ENCODE measurements at regions not wholly inside any gene's neighbourhood (a gene's known extent, or its start where the extent isn't known, plus 50 kb on each side); places are given as distances from the start of the nearest gene placed in this dataset.
"Not testable (repeated sequence)": the region's sequence is repeated elsewhere in the genome, so short reads cannot be mapped to it uniquely, and the experiment has no call there.

DNA sequence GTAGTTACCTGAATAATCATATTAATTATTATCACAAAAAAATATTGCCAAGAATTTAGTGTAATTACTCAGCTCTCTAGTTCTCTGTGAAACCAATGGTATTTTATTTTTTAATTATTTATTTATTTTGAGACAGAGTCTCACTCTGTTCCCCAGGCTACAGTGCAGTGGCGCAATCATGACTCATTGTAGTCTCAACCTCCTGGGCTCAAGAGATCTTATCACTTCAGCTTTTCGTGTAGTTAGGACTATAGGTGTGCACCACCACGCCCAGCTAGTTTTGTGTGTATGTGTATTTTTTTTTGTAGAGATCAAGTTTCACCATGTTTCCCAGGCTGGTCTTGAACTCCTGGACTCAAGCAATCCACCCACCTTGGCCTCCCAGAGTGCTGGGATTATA, 440.4 kb upstream of the CDH20 start:
- no peak for DNase-seq
- no peaks in the 10 kb centered on the region for H3K4me1 Mint-ChIP-seq (ENCODE audit: low read depth)
- CTCF ChIA-PET, result no interaction called here
- peaks cover 3% of the 10 kb centered on the region for H3K9me3 Mint-ChIP-seq
- intact Hi-C loops (cut with micrococcal nuclease), result no loop called here
- H3K27me3 Mint-ChIP-seq (ENCODE audit: low read depth), result no peaks in the 10 kb centered on the region
- H3K4me3 Mint-ChIP-seq, result no peak overlapping the region
- no peak overlapping the region for H3K27ac Mint-ChIP-seq
- H3K36me3 Mint-ChIP-seq (ENCODE audit: low read depth), result no peaks in the 10 kb centered on the region

DNA sequence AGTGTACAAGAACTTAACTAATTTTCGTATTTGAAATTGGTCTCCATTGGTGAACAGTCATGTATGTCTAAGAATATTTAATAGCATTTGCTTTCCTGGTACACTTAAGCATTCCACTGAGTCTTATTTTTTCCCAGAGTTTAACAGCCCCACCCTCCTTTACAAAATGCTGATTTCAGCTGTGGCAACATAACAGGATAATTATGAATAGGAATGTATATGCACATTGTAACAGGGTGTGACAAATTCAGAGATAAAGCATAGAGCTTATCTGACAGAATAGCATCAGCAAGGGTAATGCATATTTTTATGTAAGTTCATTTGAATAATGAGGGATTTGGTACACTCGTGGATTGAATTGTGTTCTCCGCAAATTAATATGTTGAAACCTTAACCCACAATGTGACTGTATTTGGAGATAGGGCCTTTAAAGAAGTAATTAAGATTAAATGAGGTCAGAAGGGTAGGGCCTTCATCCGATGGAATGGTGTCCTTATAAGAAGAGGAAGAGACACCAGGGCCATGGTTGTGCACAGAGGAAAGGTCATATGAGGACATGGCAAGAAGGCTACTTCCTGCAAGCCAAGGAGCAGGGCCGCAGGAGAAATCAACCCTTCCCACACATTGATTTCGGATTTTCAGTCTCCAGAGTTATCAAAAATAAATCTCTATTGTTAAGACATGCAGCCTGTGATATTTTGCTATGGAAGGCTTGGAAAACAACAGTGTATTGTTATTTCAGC, 439.7 kb upstream of the CDH20 start:
- H3K9me3 Mint-ChIP-seq, result no peaks in the 10 kb centered on the region
- no peaks in the 10 kb centered on the region for H3K27me3 Mint-ChIP-seq (ENCODE audit: low read depth)
- DNase-seq, result no peak
- no peak overlapping the region for H3K27ac Mint-ChIP-seq
- intact Hi-C loops (cut with micrococcal nuclease), result no loop called here
- H3K4me1 Mint-ChIP-seq (ENCODE audit: low read depth), result no peaks in the 10 kb centered on the region
- H3K4me3 Mint-ChIP-seq, result no peak overlapping the region
- CTCF ChIA-PET, result no interaction called here
- H3K36me3 Mint-ChIP-seq (ENCODE audit: low read depth), result no peaks in the 10 kb centered on the region

DNA sequence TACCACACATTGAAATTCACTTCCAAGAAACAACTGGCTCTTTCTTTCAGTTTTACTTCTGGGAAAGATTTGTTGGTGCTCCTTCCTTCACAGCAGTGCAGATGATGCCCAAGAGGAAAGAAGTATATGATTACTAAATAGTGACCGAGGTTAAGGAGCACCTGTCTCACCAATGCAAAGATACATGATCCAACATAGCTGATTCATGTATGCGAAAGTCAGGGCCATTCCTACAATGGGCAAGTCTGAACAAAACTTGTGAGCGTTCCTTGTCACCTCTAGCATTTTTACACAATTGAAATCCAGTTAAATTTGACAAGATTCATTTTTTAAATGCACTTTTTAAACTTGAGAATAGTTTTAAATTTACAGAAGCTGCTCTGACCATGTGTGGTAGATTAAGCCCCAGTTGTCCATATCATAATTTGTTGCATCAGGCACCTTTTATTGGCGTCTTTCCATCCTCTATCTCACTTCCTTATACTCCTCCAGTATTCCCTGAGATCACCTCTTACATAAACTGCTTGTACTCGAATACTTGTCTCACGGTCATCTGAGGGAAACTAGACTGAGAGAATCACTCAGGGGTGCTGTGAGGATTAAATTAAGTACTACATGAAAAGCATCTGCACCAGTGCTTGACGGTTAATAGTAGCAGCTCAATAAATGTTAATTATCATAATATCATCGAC, 438.8 kb upstream of the CDH20 start:
- H3K27me3 Mint-ChIP-seq (ENCODE audit: low read depth), result no peaks in the 10 kb centered on the region
- CTCF ChIA-PET, result no interaction called here

DNA sequence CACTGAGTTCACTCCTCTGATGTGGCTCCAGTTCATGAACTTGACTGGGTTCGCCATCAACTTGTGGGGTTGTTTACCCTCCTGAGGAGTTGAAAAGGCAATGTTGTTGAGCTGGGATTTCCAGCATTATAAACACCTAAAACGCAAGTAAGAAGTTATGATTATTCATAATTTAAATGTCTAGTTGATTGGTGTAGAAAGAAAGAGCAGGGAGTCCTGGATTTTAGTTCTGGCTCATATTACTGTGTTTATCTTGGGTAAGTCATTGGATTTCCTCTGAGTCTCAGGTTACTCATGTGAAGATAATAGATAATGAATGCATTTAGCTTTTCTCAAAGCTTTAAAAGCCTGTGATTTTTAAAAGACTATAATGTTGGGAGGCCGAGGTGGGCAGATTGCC, 438.0 kb upstream of the CDH20 start:
- Mint-ChIP-seq H3K4me1 (ENCODE audit: low read depth) (no peaks in the 10 kb centered on the region), H3K9me3 (no peaks in the 10 kb centered on the region), H3K27ac (no peak overlapping the region), H3K27me3 (ENCODE audit: low read depth) (no peaks in the 10 kb centered on the region), H3K4me3 (no peak overlapping the region), H3K36me3 (ENCODE audit: low read depth) (no peaks in the 10 kb centered on the region)
- DNase-seq, result no peak
- CTCF ChIA-PET, result interaction anchor here (0.7 kb wide), 1 partner anchor 127 kb away, joined by 3 read pairs; no protein-coding TSS in a partner anchor
- intact Hi-C loops (cut with micrococcal nuclease), result no loop called here

More for the DNA sequence above, 438.8 kb upstream of the CDH20 start:
- no peaks in the 10 kb centered on the region for H3K36me3 Mint-ChIP-seq (ENCODE audit: low read depth)
- H3K9me3 Mint-ChIP-seq, result no peaks in the 10 kb centered on the region
- DNase-seq, result no peak
- H3K4me3 Mint-ChIP-seq, result no peak overlapping the region
- intact Hi-C loops (cut with micrococcal nuclease), result no loop called here
- no peak overlapping the region for H3K27ac Mint-ChIP-seq
- H3K4me1 Mint-ChIP-seq (ENCODE audit: low read depth), result no peaks in the 10 kb centered on the region

DNA sequence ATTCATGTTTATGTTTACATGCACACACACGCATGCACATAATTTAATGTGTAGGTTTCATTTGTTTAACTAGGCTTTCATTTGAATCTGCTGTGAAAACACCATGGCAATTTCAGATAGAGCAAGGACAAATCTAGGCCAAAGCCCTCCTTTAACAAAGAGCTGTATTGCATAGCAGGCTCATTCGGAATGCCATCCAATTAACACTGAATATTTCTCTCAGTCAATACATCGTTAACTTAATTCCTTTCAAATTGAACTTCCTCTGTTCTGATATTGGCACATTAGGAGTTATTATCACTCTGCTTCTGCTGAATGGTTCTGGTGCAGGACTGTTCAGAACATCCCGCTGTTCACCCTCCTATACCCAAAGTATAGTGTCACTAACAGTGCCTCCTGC, 435.1 kb upstream of the CDH20 start:
- no peak overlapping the region for H3K27ac Mint-ChIP-seq
- CTCF ChIA-PET, result no interaction called here
- no peak for DNase-seq

DNA sequence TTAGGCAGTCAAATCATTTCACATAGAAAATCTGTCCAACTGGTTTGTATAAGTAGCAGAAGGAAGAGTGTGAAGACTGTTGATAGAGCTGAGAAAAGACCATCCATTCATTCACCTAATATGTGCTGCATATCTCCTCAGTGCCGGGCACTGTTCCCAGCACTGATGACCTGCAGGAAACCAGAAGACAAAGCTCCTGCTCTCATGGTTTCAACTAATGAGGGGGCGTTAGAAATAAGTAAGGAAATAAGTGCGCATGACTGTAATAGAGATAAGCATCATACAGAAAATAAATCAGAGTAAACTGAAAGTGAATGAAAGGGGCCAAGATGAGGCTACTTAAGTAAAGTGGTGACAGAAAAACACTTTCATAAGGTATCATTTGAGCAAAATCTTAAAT, 427.5 kb upstream of the CDH20 start:
- H3K4me1 Mint-ChIP-seq (ENCODE audit: low read depth), result no peaks in the 10 kb centered on the region
- no peaks in the 10 kb centered on the region for H3K36me3 Mint-ChIP-seq (ENCODE audit: low read depth)
- no peak overlapping the region for H3K27ac Mint-ChIP-seq
- intact Hi-C loops (cut with micrococcal nuclease), result loop anchor here (10.0 kb wide), 1 partner anchor 781 kb away; no protein-coding TSS in a partner anchor
- peaks cover 1% of the 10 kb centered on the region for H3K9me3 Mint-ChIP-seq
- CTCF ChIA-PET, result no interaction called here
- no peak overlapping the region for H3K4me3 Mint-ChIP-seq
- H3K27me3 Mint-ChIP-seq (ENCODE audit: low read depth), result no peaks in the 10 kb centered on the region
- no peak for DNase-seq

More for the DNA sequence above, 435.1 kb upstream of the CDH20 start:
- intact Hi-C loops (cut with micrococcal nuclease), result no loop called here
- no peaks in the 10 kb centered on the region for H3K36me3 Mint-ChIP-seq (ENCODE audit: low read depth)
- no peaks in the 10 kb centered on the region for H3K4me1 Mint-ChIP-seq (ENCODE audit: low read depth)
- H3K27me3 Mint-ChIP-seq (ENCODE audit: low read depth), result no peaks in the 10 kb centered on the region
- no peak overlapping the region for H3K4me3 Mint-ChIP-seq
- no peaks in the 10 kb centered on the region for H3K9me3 Mint-ChIP-seq

DNA sequence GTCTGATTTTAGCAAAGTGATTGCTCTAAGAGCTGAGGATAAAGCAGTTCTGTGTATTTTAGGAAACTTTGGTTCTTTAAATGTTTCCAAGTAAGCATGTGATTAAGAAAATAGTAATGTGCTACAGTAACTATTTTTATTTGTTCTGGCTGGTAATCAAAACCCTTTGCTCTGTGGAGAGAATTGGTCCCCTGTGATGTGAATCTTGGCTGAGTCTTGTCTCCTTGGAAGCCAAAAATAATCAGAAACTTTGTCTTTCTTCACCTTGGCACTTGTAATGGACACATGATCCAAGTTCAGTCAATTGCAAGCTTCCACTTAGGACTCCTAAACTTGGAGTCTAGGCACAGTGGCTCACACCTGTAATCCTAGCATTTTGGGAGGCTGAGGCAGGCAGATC, 422.7 kb upstream of the CDH20 start:
- H3K27ac Mint-ChIP-seq, result no peak overlapping the region
- H3K27me3 Mint-ChIP-seq (ENCODE audit: low read depth), result no peaks in the 10 kb centered on the region
- peaks cover 7% of the 10 kb centered on the region for H3K9me3 Mint-ChIP-seq
- no peak for DNase-seq
- intact Hi-C loops (cut with micrococcal nuclease), result no loop called here
- H3K4me3 Mint-ChIP-seq, result no peak overlapping the region
- no peaks in the 10 kb centered on the region for H3K4me1 Mint-ChIP-seq (ENCODE audit: low read depth)
- H3K36me3 Mint-ChIP-seq (ENCODE audit: low read depth), result no peaks in the 10 kb centered on the region
- CTCF ChIA-PET, result no interaction called here

DNA sequence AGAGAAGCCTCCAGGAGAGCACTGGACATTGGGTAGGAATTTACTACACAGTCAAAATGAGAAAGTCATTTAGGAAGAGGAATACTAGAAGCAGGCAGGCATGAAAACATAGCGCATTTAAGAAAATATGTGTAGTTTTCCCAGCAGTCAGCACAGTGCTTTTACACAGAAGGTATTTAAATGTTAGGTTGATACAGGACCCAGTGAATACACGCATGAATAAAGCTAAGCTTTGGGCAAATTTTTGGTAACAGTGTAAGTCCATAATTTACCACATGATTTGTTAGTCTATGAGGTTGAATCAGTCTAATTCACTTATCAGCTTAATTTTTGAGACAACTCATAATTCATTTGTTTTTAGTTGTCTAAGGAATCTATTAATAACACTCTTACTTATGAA, 421.7 kb upstream of the CDH20 start:
- Mint-ChIP-seq H3K27me3 (ENCODE audit: low read depth) (no peaks in the 10 kb centered on the region), H3K9me3 (peaks cover 7% of the 10 kb centered on the region), H3K27ac (no peak overlapping the region), H3K4me3 (no peak overlapping the region), H3K36me3 (ENCODE audit: low read depth) (no peaks in the 10 kb centered on the region), H3K4me1 (ENCODE audit: low read depth) (no peaks in the 10 kb centered on the region)
- intact Hi-C loops (cut with micrococcal nuclease), result no loop called here
- DNase-seq, result no peak
- CTCF ChIA-PET, result no interaction called here

DNA sequence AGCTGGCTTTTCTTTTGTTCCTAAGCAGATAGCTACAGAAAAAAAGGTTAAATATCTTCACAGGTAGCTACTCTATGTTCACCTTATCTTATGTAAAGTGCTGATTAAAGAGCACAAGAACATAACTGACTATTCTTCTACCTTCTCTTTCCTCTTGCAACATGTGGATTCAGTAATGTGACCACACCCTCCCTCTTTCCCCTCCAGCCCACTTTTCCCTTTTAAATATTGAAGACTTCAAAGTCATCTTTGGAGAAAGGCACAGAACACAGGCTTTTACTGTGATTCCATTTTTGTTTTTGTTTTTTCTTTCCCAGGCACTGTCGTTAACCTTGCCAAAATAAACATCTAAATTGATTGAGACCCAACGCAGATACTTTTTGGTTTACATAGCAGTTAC, 418.1 kb upstream of the CDH20 start:
- H3K36me3 Mint-ChIP-seq (ENCODE audit: low read depth), result no peaks in the 10 kb centered on the region
- no peak overlapping the region for H3K4me3 Mint-ChIP-seq
- H3K27ac Mint-ChIP-seq, result no peak overlapping the region
- H3K27me3 Mint-ChIP-seq (ENCODE audit: low read depth), result no peaks in the 10 kb centered on the region
- no peaks in the 10 kb centered on the region for H3K4me1 Mint-ChIP-seq (ENCODE audit: low read depth)
- H3K9me3 Mint-ChIP-seq, result peaks cover 5% of the 10 kb centered on the region
- no peak for DNase-seq
- CTCF ChIA-PET, result no interaction called here
- intact Hi-C loops (cut with micrococcal nuclease), result no loop called here

DNA sequence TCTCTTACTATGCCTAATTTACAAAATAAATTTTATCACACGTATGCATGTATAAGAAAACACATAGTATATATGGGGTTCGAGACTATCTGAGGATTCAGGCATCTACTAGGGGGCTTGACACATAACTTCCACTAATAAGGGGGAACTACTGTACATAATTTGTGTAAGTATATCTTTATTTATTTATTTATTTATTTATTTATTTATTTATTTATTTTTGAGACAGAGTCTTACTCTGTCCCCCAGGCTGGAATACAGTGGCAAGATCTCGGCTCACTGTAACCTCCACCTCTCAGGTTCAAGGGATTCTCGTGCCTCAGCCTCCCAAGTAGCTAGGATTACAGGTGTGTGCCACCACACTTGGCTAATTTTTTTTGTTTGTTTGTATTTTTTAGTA, 414.4 kb upstream of the CDH20 start:
- CTCF ChIA-PET; H3K27ac Mint-ChIP-seq; H3K36me3 Mint-ChIP-seq (ENCODE audit: low read depth); H3K4me3 Mint-ChIP-seq; DNase-seq; H3K9me3 Mint-ChIP-seq; intact Hi-C loops (cut with micrococcal nuclease); H3K4me1 Mint-ChIP-seq (ENCODE audit: low read depth); H3K27me3 Mint-ChIP-seq (ENCODE audit: low read depth): not testable (repeated sequence)

DNA sequence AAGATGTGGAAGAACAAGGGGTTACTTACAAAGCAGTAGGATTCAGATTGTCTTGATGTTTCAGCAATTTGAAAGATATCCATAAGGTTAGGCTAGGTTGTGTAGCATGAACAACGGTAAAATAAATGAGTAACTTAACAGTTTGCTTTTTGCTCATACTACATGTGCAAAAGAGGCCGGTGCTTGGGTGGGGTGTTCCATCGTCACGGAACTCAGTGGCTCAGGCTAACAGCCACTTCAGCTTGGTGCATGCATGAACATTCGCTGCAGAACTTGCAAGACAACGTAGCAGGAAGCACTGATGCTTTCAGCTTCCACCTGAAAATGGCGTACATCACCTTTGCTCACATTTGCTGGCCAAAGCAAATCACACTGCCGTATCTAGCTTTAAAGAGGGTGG, 407.3 kb upstream of the CDH20 start:
- Mint-ChIP-seq H3K27me3 (ENCODE audit: low read depth) (no peaks in the 10 kb centered on the region), H3K36me3 (ENCODE audit: low read depth) (no peaks in the 10 kb centered on the region), H3K4me3 (no peak overlapping the region), H3K9me3 (peaks cover 10% of the 10 kb centered on the region), H3K27ac (no peak overlapping the region), H3K4me1 (ENCODE audit: low read depth) (no peaks in the 10 kb centered on the region)
- intact Hi-C loops (cut with micrococcal nuclease), result no loop called here
- CTCF ChIA-PET, result no interaction called here
- DNase-seq, result no peak

DNA sequence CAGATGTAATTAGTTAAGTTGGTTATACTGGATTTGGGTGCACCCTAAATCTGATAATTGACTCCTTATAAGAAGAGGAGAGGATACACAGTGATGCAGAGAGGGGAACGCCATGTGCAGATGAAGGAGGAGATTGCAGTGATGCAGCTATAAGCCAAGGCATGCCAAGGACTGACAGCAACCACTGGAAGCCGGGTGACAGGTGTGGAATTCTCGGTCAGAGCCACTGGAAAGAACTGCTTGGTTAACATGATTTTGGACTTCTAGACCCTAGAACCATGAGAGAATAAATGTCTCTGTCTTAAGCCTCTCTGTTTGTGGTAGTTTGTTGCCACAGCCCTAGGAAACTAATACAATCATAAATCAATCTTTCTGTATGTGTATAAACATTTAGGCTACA, 403.3 kb upstream of the CDH20 start:
- Mint-ChIP-seq H3K9me3 (peaks cover 12% of the 10 kb centered on the region), H3K36me3 (ENCODE audit: low read depth) (no peaks in the 10 kb centered on the region), H3K27me3 (ENCODE audit: low read depth) (no peaks in the 10 kb centered on the region), H3K4me3 (no peak overlapping the region), H3K4me1 (ENCODE audit: low read depth) (no peaks in the 10 kb centered on the region), H3K27ac (no peak overlapping the region)
- CTCF ChIA-PET, result no interaction called here
- intact Hi-C loops (cut with micrococcal nuclease), result no loop called here
- no peak for DNase-seq

Measured in activated naive CD4-positive, alpha-beta T cell treated with anti-CD3 and anti-CD28 coated beads for 36 hours (primary cell).